IPS-18a (cell line): ENCODE measurements at regions not wholly inside any gene's neighbourhood (a gene's known extent, or its start where the extent isn't known, plus 50 kb on each side); places are given as distances from the start of the nearest gene placed in this dataset.

Experiments
- H3K27ac ChIP-seq: one replicate; pipeline ENCODE4 v1.5.1; 2013; ENCODE audit warnings: low read length
- H3K27me3 ChIP-seq: one replicate; pipeline ENCODE4 v1.6.1; 2013; ENCODE audit warnings: mild to moderate bottlenecking, low read length; ENCODE audit not compliant: control insufficient read depth, insufficient read depth
- H3K36me3 ChIP-seq: one replicate; pipeline ENCODE4 v1.6.1; 2013; ENCODE audit warnings: low read depth, low read length; ENCODE audit not compliant: control insufficient read depth
- H3K4me1 ChIP-seq: one replicate; pipeline ENCODE4 v1.6.1; 2013; ENCODE audit warnings: low read depth, low read length; ENCODE audit not compliant: control insufficient read depth
- H3K4me3 ChIP-seq: one replicate; pipeline ENCODE4 v1.5.1; 2013; ENCODE audit warnings: low read length
- H3K9ac ChIP-seq: one replicate; pipeline ENCODE4 v1.6.1; 2013; ENCODE audit warnings: mild to moderate bottlenecking, low read length, moderate library complexity
- H3K9me3 ChIP-seq: one replicate; pipeline ENCODE4 v1.6.1; 2013; ENCODE audit warnings: low read depth, low read length; ENCODE audit not compliant: control insufficient read depth

- Histone ChIP-seq H3K27me3 (no peaks in the 10 kb centered on the region), H3K9ac (no peak overlapping the region), H3K4me1 (no peaks in the 10 kb centered on the region), H3K4me3 (no peak overlapping the region), H3K27ac (no peak overlapping the region), H3K36me3 (no peaks in the 10 kb centered on the region), H3K9me3 (no peaks in the 10 kb centered on the region)
These were observed 245.3 kb upstream of the UFL1 start for GRCh38 chr6:96276305-96276704.

DNA sequence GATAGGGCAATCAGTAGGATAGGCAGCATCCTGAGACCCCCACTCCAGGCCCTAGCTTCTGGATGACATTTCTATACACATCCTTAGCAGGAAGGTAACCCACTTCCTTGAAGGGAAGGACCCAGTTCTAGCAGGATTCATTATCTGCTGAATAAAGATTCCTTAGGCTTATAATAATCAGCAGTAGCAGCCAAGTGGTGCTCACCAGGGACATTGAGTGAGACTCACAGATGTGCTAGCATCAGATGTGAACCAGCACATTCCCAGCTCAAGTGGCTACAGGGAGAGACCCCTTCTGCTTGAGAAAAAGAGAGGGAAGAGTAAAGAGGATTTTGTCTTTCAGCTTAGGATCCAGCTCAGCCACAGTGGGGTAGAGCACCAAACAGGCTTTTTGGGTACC lies 244.8 kb upstream of the UFL1 start:
- Histone ChIP-seq H3K36me3 (no peaks in the 10 kb centered on the region), H3K27ac (no peak overlapping the region), H3K4me1 (no peaks in the 10 kb centered on the region), H3K9me3 (no peaks in the 10 kb centered on the region), H3K27me3 (no peaks in the 10 kb centered on the region), H3K4me3 (no peak overlapping the region), H3K9ac (no peak overlapping the region)

DNA sequence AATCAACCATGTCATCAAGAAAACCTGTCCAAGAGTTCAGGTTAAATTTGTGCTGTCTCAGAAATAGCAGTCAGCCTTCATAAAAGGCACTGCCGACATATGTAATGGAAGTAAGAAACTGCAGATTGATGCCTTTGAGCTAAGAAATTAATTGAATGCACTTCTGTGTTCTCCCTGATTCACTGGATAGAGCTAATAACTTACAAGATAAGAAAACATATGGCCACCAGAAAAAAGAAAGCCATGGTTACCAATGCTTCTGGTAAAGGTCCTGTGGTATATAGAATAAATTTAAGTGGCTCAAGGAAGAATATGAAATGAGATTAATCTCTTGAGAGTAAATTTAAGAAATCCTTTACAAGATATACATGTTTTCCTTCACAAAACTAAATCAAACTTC lies 242.5 kb upstream of the UFL1 start:
- no peak overlapping the region for H3K27ac ChIP-seq
- H3K9ac ChIP-seq, result no peak overlapping the region
- no peaks in the 10 kb centered on the region for H3K36me3 ChIP-seq
- H3K9me3 ChIP-seq, result no peaks in the 10 kb centered on the region
- H3K4me1 ChIP-seq, result no peaks in the 10 kb centered on the region
- no peak overlapping the region for H3K4me3 ChIP-seq
- H3K27me3 ChIP-seq, result no peaks in the 10 kb centered on the region

- H3K27me3 ChIP-seq, result no peaks in the 10 kb centered on the region
- no peaks in the 10 kb centered on the region for H3K9me3 ChIP-seq
- H3K4me3 ChIP-seq, result no peak overlapping the region
- H3K9ac ChIP-seq, result no peak overlapping the region
- H3K36me3 ChIP-seq, result no peaks in the 10 kb centered on the region
- H3K27ac ChIP-seq, result no peak overlapping the region
- no peaks in the 10 kb centered on the region for H3K4me1 ChIP-seq
These were observed 235.1 kb upstream of the UFL1 start for GRCh38 chr6:96286503-96286902.

- Histone ChIP-seq H3K9me3 (no peaks in the 10 kb centered on the region), H3K4me1 (no peaks in the 10 kb centered on the region), H3K27ac (no peak overlapping the region), H3K36me3 (no peaks in the 10 kb centered on the region), H3K4me3 (no peak overlapping the region), H3K9ac (no peak overlapping the region), H3K27me3 (no peaks in the 10 kb centered on the region)
These were observed 222.1 kb upstream of the UFL1 start for GRCh38 chr6:96299525-96299924.

- no peak overlapping the region for H3K9ac ChIP-seq
- H3K4me1 ChIP-seq, result no peaks in the 10 kb centered on the region
- no peak overlapping the region for H3K27ac ChIP-seq
- no peak overlapping the region for H3K4me3 ChIP-seq
- H3K9me3 ChIP-seq, result no peaks in the 10 kb centered on the region
- no peaks in the 10 kb centered on the region for H3K36me3 ChIP-seq
- no peaks in the 10 kb centered on the region for H3K27me3 ChIP-seq
These were observed 220.6 kb upstream of the UFL1 start for GRCh38 chr6:96301023-96301422.

DNA sequence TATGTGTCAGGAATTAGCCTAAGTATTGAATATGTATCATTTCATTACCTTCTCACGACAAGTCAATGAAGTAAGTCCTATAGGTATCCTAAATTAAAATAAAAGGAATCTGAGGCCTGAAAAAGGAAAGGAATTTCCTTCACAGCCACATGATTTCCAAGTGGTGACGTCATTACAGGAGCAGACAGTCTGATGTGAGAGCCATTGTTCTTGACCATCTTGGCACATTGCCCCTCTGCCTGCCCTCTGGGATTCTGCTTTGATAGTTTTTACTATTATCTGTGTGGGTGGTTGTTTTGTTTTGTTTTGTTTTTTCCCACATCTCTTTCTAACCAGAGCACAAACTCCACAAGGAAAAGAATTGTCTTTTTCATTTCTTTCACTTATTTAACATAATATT lies 219.8 kb upstream of the UFL1 start:
- H3K9me3 ChIP-seq, result no peaks in the 10 kb centered on the region
- H3K4me1 ChIP-seq, result no peaks in the 10 kb centered on the region
- no peaks in the 10 kb centered on the region for H3K27me3 ChIP-seq
- H3K27ac ChIP-seq, result no peak overlapping the region
- no peak overlapping the region for H3K4me3 ChIP-seq
- no peak overlapping the region for H3K9ac ChIP-seq
- no peaks in the 10 kb centered on the region for H3K36me3 ChIP-seq

DNA sequence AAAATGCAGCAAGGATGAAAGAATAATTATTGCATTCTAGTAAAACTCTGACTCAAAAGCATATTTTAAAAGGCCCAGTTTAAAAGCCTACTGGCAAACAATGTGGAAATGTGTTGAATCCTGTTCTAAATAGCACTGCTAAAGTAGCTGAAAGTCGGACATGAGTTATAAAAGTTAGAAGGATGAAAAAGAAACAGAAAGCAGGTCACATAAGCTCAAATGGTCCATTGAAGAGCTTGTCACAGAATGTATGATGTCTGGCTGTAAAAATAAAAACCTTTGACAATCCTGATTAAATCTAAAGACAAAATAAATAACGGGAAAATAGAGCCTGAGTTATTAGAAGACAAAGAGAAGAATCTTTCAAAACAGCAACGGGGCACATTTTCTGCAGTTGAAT lies 218.6 kb upstream of the UFL1 start:
- no peaks in the 10 kb centered on the region for H3K36me3 ChIP-seq
- no peaks in the 10 kb centered on the region for H3K4me1 ChIP-seq
- no peaks in the 10 kb centered on the region for H3K9me3 ChIP-seq
- no peak overlapping the region for H3K9ac ChIP-seq
- H3K27ac ChIP-seq, result no peak overlapping the region
- H3K27me3 ChIP-seq, result no peaks in the 10 kb centered on the region
- no peak overlapping the region for H3K4me3 ChIP-seq

DNA sequence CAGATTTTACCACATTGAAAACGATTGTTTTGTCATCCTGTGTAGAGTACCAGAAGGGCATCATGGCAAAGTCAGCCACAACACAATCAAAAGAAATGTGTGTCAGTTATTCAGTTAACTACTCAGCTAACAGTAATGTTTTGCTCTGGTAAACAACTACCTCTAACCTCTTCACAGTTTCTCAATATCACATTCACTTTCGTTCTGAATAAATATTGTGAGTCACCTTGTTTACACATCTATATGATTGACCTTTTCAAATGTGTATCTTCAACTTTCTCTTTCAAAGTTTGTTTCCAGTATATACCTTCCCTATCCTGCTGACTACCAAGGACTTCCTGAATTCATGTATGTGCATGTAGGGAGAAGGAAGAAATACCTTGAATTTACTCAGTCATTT lies 216.6 kb upstream of the UFL1 start:
- Histone ChIP-seq H3K4me1 (no peaks in the 10 kb centered on the region), H3K36me3 (no peaks in the 10 kb centered on the region), H3K4me3 (no peak overlapping the region), H3K27me3 (no peaks in the 10 kb centered on the region), H3K9me3 (no peaks in the 10 kb centered on the region), H3K27ac (no peak overlapping the region), H3K9ac (no peak overlapping the region)

- Histone ChIP-seq H3K9me3 (no peaks in the 10 kb centered on the region), H3K36me3 (no peaks in the 10 kb centered on the region), H3K27me3 (no peaks in the 10 kb centered on the region), H3K4me1 (no peaks in the 10 kb centered on the region), H3K27ac (no peak overlapping the region), H3K9ac (no peak overlapping the region), H3K4me3 (no peak overlapping the region)
These were observed 190.7 kb upstream of the UFL1 start for GRCh38 chr6:96330884-96331283.

- Histone ChIP-seq H3K9me3 (no peaks in the 10 kb centered on the region), H3K9ac (no peak overlapping the region), H3K27ac (no peak overlapping the region)
These were observed 181.4 kb upstream of the UFL1 start for GRCh38 chr6:96340164-96340563.

DNA sequence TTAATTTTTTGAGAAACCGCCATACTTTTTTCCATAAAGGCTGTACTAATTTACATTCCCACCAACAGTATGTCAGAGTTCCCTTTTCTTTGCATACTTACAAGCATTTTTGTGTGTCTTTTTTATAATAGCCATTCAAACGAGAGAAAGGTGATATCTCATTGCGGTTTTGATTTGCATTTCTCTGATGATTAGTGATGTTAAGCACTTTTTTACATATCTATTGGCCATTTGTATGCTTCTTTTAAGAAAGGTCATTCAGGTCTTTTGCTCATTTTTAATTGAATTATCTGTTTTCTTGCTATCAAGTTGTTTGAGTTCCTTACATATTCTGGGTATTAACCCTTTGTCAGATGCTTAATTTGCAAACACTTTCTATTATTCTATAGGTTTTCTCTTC lies 176.1 kb upstream of the UFL1 start:
- no peak overlapping the region for H3K4me3 ChIP-seq
- H3K4me1 ChIP-seq, result peaks cover 8% of the 10 kb centered on the region
- no peaks in the 10 kb centered on the region for H3K36me3 ChIP-seq
- H3K27ac ChIP-seq, result no peak overlapping the region
- no peaks in the 10 kb centered on the region for H3K9me3 ChIP-seq
- H3K9ac ChIP-seq, result no peak overlapping the region
- H3K27me3 ChIP-seq, result no peaks in the 10 kb centered on the region

More at GRCh38 chr6:96340164-96340563, 181.4 kb upstream of the UFL1 start:
- H3K27me3 ChIP-seq, result no peaks in the 10 kb centered on the region
- H3K4me1 ChIP-seq, result peaks cover 2% of the 10 kb centered on the region
- H3K4me3 ChIP-seq, result no peak overlapping the region
- no peaks in the 10 kb centered on the region for H3K36me3 ChIP-seq
